NCI-H524 (cell line): ENCODE measurements at regions not wholly inside any gene's neighbourhood (a gene's known extent, or its start where the extent isn't known, plus 50 kb on each side); places are given as distances from the start of the nearest gene placed in this dataset.
A peak's percentile ranks its signal among the peaks of the same experiment; 100 is the strongest.

Experiments
- DNase-seq, 2 experiments: peaks; one replicate each; lab custom pipeline; 2025; lab: John Stamatoyannopoulos, UW

- DNase-seq: no peak
Measured at GRCh38 chr14:26928019-26928418, 330.2 kb upstream of the NOVA1 start.

- DNase-seq: no peak
Measured at GRCh38 chr14:26929361-26929760, 331.5 kb upstream of the NOVA1 start.

GRCh38 chr14:26930576-26930975 lies 332.7 kb upstream of the NOVA1 start:
- no peak for DNase-seq

- DNase-seq: no peak
Measured at GRCh38 chr14:26932606-26933005, 334.8 kb upstream of the NOVA1 start.

- no peak for DNase-seq
Measured at GRCh38 chr14:26933431-26933830, 335.6 kb upstream of the NOVA1 start.

GRCh38 chr14:26934151-26934550 lies 336.3 kb upstream of the NOVA1 start:
- DNase-seq: no peak

GRCh38 chr14:26935733-26936132 lies 337.9 kb upstream of the NOVA1 start:
- DNase-seq: peak; percentile 55 to 57

- no peak for DNase-seq
Measured at GRCh38 chr14:26938054-26938453, 340.2 kb upstream of the NOVA1 start.

GRCh38 chr14:26939755-26940154 lies 341.9 kb upstream of the NOVA1 start:
- no peak for DNase-seq

- DNase-seq: no peak
Measured at GRCh38 chr14:26941521-26941920, 343.7 kb upstream of the NOVA1 start.

GRCh38 chr14:26947265-26947664 lies 349.4 kb upstream of the NOVA1 start:
- DNase-seq: no peak

- peak in 1 of 2 experiments; percentile 56 for DNase-seq
Measured at GRCh38 chr14:26959437-26959836, 361.6 kb upstream of the NOVA1 start.

- DNase-seq: no peak
Measured at GRCh38 chr14:26959972-26960660, 362.3 kb upstream of the NOVA1 start.

GRCh38 chr14:26963711-26964110 lies 365.9 kb upstream of the NOVA1 start:
- no peak for DNase-seq

- DNase-seq: no peak
Measured at GRCh38 chr14:26965490-26965889, 367.7 kb upstream of the NOVA1 start.

- DNase-seq: no peak
Measured at GRCh38 chr14:26966908-26967307, 369.1 kb upstream of the NOVA1 start.

- no peak for DNase-seq
Measured at GRCh38 chr14:26974965-26975364, 377.1 kb upstream of the NOVA1 start.

- DNase-seq: no peak
Measured at GRCh38 chr14:26982071-26982470, 384.2 kb upstream of the NOVA1 start.

- peak; percentile 80 to 87 for DNase-seq
Measured at GRCh38 chr14:26984311-26985177, 386.7 kb upstream of the NOVA1 start.

- no peak for DNase-seq
Measured at GRCh38 chr14:26987744-26988363, 390.0 kb upstream of the NOVA1 start.

- no peak for DNase-seq
Measured at GRCh38 chr14:26990946-26991345, 393.1 kb upstream of the NOVA1 start.

GRCh38 chr14:26992403-26993115 lies 394.7 kb upstream of the NOVA1 start:
- DNase-seq: no peak
